HCT116 (cell line): ENCODE measurements at regions not wholly inside any gene's neighbourhood (a gene's known extent, or its start where the extent isn't known, plus 50 kb on each side); places are given as distances from the start of the nearest gene placed in this dataset.

ENCODE experiments used
- EGR1 ChIP-seq: IDR thresholded peaks from 2 replicates; pipeline ENCODE4 v1.6.1; 2012; ENCODE audit warnings: low read depth
- EZH2 ChIP-seq: fragments of 200-600 bp; sonication (generic); IDR thresholded peaks from 2 replicates; pipeline ENCODE4 v1.6.1; 2017; ENCODE audit warnings: antibody characterized with exemption, mixed run types
- POLR2A ChIP-seq: IDR thresholded peaks from 2 replicates; pipeline ENCODE4 v1.7.0; 2011; ENCODE audit warnings: borderline replicate concordance; ENCODE audit not compliant: insufficient read depth, insufficient read length; ENCODE audit errors: extremely low read depth
- POLR2AphosphoS5 ChIP-seq: IDR thresholded peaks from 2 replicates; pipeline ENCODE4 v1.6.1; 2011; ENCODE audit warnings: mild to moderate bottlenecking, low read depth, low read length, moderate library complexity
- TF ChIP-seq, protein P1 (sequence below), 3 experiments: fragments of 200-600 bp in 1 of 3; sonication (generic) in 1 of 3; IDR thresholded peaks in 2 of 3; conservative IDR thresholded peaks in 1 of 3; 2 replicates each; pipeline ENCODE4 v1.5.1; 2012 to 2017; ENCODE audit warnings: low read depth in 2 of 3, low read length in 2 of 3, antibody characterized with exemption in 1 of 3, borderline replicate concordance in 1 of 3, control low read depth in 1 of 3, mild to moderate bottlenecking in 1 of 3, mixed read lengths in 1 of 3, mixed run types in 1 of 3, moderate library complexity in 1 of 3; ENCODE audit not compliant: insufficient read depth in 1 of 3

- TF ChIP-seq POLR2AphosphoS5, result no peak
- TF ChIP-seq, protein P1, sequence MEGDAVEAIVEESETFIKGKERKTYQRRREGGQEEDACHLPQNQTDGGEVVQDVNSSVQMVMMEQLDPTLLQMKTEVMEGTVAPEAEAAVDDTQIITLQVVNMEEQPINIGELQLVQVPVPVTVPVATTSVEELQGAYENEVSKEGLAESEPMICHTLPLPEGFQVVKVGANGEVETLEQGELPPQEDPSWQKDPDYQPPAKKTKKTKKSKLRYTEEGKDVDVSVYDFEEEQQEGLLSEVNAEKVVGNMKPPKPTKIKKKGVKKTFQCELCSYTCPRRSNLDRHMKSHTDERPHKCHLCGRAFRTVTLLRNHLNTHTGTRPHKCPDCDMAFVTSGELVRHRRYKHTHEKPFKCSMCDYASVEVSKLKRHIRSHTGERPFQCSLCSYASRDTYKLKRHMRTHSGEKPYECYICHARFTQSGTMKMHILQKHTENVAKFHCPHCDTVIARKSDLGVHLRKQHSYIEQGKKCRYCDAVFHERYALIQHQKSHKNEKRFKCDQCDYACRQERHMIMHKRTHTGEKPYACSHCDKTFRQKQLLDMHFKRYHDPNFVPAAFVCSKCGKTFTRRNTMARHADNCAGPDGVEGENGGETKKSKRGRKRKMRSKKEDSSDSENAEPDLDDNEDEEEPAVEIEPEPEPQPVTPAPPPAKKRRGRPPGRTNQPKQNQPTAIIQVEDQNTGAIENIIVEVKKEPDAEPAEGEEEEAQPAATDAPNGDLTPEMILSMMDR (IDR thresholded peaks at IDR 0.05 in 2 of 3, conservative IDR thresholded peaks at IDR 0.05 in 1 of 3; ENCODE audit: borderline replicate concordance in 1 of 3, insufficient read depth in 1 of 3, low read depth in 2 of 3, low read length in 2 of 3), result no peak
- TF ChIP-seq EZH2, result no peak
- TF ChIP-seq POLR2A, result no peak
- TF ChIP-seq EGR1, result no peak
Measured at GRCh38 chr2:240200230-240201051, 60.0 kb upstream of the OTOS start.
